SK-N-SH treated with all-trans-retinoic acid at 6 μM for 48 hours (cell line): ENCODE measurements at regions not wholly inside any gene's neighbourhood (a gene's known extent, or its start where the extent isn't known, plus 50 kb on each side); places are given as distances from the start of the nearest gene placed in this dataset.

Experiments
- CSDC2 ChIP-seq: fragments of 250-450 bp; sonication (Bioruptor Pico); IDR thresholded peaks from 2 replicates; pipeline ENCODE4 v1.5.0; 2020; ENCODE audit warnings: mild to moderate bottlenecking, moderate library complexity
- OSR1 ChIP-seq: fragments of 250-450 bp; sonication (Bioruptor Pico); IDR thresholded peaks from 2 replicates; pipeline ENCODE4 v1.8.0; 2022; ENCODE audit warnings: moderate library complexity, mild to moderate bottlenecking, inconsistent platforms
- ZFP3 ChIP-seq: fragments of 250-450 bp; sonication (Bioruptor Pico); IDR thresholded peaks from 2 replicates; pipeline ENCODE4 v1.5.0; 2020; ENCODE audit warnings: mild to moderate bottlenecking, moderate library complexity
- ZFP30 ChIP-seq: fragments of 450-650 bp; formaldehyde crosslinking; IDR thresholded peaks from 2 replicates; pipeline ENCODE4 v1.5.0; 2022; ENCODE audit warnings: mild to moderate bottlenecking, moderate library complexity
- ZNF70 ChIP-seq: fragments of 450-650 bp; formaldehyde crosslinking; IDR thresholded peaks from 2 replicates; pipeline ENCODE4 v1.5.0; 2020; ENCODE audit warnings: mild to moderate bottlenecking, moderate library complexity
- TF ChIP-seq, protein P1 (sequence below): fragments of 250-450 bp; sonication (Bioruptor Pico); IDR thresholded peaks from 2 replicates; pipeline ENCODE4 v1.8.0; 2020; ENCODE audit warnings: mild to moderate bottlenecking, moderate library complexity, borderline replicate concordance

DNA sequence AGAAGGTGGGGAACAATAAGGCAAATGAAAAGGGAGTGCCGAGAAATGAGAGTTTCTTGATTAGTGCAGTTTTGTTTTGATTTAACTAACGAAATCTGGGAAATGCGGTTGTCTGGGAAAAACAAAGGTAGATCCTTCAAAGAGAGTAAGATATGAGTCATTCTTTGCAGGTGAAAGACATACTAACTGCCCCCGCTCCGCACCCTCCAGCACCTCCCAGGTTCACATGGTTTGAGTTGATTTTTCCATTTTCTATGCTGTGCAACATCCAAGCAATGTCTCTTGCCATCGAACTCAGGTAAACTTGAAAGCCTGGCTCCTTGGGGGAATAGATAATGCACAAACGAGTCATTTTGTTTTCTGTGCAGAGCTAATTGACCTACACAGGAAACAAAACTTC is 84.1 kb upstream of the KLF12 start:
- TF ChIP-seq CSDC2 (CRISPR knock-in tag) (no peak), ZNF70 (no peak), ZFP30 (no peak), ZFP3 (CRISPR knock-in tag) (no peak), OSR1 (CRISPR knock-in tag) (no peak)
- TF ChIP-seq, protein P1, sequence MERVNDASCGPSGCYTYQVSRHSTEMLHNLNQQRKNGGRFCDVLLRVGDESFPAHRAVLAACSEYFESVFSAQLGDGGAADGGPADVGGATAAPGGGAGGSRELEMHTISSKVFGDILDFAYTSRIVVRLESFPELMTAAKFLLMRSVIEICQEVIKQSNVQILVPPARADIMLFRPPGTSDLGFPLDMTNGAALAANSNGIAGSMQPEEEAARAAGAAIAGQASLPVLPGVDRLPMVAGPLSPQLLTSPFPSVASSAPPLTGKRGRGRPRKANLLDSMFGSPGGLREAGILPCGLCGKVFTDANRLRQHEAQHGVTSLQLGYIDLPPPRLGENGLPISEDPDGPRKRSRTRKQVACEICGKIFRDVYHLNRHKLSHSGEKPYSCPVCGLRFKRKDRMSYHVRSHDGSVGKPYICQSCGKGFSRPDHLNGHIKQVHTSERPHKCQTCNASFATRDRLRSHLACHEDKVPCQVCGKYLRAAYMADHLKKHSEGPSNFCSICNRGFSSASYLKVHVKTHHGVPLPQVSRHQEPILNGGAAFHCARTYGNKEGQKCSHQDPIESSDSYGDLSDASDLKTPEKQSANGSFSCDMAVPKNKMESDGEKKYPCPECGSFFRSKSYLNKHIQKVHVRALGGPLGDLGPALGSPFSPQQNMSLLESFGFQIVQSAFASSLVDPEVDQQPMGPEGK (CRISPR knock-in tag): no peak
